D721Med (cell line): ENCODE measurements at regions not wholly inside any gene's neighbourhood (a gene's known extent, or its start where the extent isn't known, plus 50 kb on each side); places are given as distances from the start of the nearest gene placed in this dataset.

Experiments used
- DNase-seq: peaks from one replicate; pipeline ENCODE4 v3.0.0; 2011; ENCODE audit warnings: low spot score; ENCODE audit not compliant: insufficient read length
- FAIRE-seq: peaks from 2 replicates; lab custom pipeline; 2011; peaks lifted over from hg19 to GRCh38; lab: Jason Lieb, UNC
- TF ChIP-seq, protein P1 (sequence below): IDR thresholded peaks from 2 replicates; pipeline ENCODE4 v1.5.1; 2012; ENCODE audit warnings: mild to moderate bottlenecking, control low read depth; ENCODE audit not compliant: insufficient read depth; ENCODE audit errors: missing control alignments

GRCh38 chr1:219498666-219499065 is 114.2 kb downstream of the ZC3H11B start:
- no peak for FAIRE-seq
- TF ChIP-seq, protein P1, sequence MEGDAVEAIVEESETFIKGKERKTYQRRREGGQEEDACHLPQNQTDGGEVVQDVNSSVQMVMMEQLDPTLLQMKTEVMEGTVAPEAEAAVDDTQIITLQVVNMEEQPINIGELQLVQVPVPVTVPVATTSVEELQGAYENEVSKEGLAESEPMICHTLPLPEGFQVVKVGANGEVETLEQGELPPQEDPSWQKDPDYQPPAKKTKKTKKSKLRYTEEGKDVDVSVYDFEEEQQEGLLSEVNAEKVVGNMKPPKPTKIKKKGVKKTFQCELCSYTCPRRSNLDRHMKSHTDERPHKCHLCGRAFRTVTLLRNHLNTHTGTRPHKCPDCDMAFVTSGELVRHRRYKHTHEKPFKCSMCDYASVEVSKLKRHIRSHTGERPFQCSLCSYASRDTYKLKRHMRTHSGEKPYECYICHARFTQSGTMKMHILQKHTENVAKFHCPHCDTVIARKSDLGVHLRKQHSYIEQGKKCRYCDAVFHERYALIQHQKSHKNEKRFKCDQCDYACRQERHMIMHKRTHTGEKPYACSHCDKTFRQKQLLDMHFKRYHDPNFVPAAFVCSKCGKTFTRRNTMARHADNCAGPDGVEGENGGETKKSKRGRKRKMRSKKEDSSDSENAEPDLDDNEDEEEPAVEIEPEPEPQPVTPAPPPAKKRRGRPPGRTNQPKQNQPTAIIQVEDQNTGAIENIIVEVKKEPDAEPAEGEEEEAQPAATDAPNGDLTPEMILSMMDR: no peak
- DNase-seq: no peak

DNA sequence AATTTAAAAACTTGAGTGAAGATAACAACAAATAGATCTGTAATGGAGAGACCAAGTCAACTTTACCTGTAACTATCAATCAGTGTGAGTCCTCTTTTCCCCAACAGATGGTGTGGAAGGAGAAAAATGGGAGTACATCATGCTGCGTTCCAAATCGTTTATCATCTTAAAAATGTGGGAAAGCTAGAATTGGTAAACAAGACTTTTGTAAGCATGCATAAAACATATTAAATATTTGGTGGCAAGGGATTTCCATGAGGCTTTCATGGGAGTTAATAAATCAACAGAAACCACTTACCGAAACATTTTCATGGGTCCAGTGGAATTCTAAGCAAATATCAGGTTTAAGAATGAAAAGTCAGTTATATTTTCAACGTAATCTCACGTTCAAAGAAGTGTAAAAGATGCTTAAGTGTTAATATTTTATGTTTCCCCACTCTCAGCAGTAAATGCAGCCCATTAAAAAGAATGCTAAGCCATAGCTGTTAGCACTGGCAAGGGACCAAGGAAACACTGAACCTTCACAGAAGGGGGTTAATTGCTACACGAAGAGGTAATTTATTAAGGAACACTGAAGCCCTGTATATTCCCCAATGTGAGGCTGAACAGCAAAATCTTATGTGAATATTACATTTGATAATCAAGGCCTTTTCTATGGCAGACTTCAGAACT is 117.0 kb downstream of the ZC3H11B start:
- TF ChIP-seq, protein P1: no peak
- DNase-seq (no peak), FAIRE-seq (peak; percentile 58)

- TF ChIP-seq, protein P1: no peak
- FAIRE-seq (no peak), DNase-seq (no peak)
Observed at GRCh38 chr1:219492717-219493116, 120.2 kb downstream of the ZC3H11B start.

- no peak for DNase-seq
- TF ChIP-seq, protein P1: no peak
- FAIRE-seq: peak; percentile 46
Observed at GRCh38 chr1:219490566-219490965, 122.3 kb downstream of the ZC3H11B start.

DNA sequence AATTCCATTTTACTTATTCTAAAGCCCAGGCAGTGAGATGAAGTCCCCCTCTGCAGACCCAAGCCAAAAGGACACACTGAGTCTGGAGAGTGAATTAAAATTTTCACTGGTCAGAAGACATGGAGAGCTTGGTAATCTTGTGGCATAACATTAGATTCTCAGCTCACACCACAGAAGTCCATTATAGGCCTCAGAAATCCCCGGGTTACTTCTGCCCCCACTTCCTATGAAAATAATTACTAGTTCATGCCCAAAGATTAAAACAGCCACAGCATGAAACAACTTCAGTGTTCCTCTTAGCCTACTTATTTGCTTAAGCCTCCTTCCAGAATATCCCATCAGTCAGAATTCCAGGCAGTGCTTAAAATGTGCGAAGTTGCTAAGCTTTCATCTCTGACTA is 123.3 kb downstream of the ZC3H11B start:
- TF ChIP-seq, protein P1: no peak
- FAIRE-seq (peak; percentile 38), DNase-seq (no peak)

- DNase-seq (no peak), FAIRE-seq (no peak)
- TF ChIP-seq, protein P1: no peak
Observed at GRCh38 chr1:219488275-219488674, 124.6 kb downstream of the ZC3H11B start.

- no peak for FAIRE-seq
Observed at GRCh38 chr1:219483530-219483929, 129.4 kb downstream of the ZC3H11B start.

More at GRCh38 chr1:219483530-219483929, 129.4 kb downstream of the ZC3H11B start:
- DNase-seq: no peak
- TF ChIP-seq, protein P1: no peak
